ENCODE measurements at regions not wholly inside any gene's neighbourhood (a gene's known extent, or its start where the extent isn't known, plus 50 kb on each side); places are given as distances from the start of the nearest gene placed in this dataset.

DNA sequence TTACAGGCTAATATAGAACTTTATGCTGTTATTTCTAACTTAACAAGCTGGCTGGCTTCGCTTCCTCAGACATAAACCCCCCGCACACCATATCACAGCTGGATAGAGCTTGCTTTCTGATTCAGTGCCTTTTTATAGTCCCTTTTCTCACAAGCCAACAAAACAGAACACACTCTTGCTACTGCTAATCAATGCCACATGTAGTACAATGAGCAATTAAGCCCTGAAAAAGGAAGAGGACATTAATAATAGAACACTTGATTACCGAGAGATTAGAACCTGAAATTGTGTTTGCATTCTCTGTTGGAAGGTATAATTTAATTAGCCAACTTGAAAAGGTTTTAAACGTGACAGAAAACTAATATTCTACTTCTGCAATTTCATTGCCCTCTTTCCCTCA, 267.7 kb upstream of the CYRIA start:
- in situ Hi-C loops (cut with MboI): no loop called here
- POLR2A ChIA-PET: no interaction called here

More for the DNA sequence above, 267.7 kb upstream of the CYRIA start:
- BruUV-seq (replicated peaks): no TSS peak
- Histone ChIP-seq H3K79me2 (ENCODE audit: control insufficient read depth, insufficient read depth, low read length) (no peaks in the 10 kb centered on the region), H3K4me3 (no peak overlapping the region), H2AFZ (ENCODE audit: control insufficient read depth, low read depth, low read length) (no peak overlapping the region), H3K36me3 (ENCODE audit: control insufficient read depth in 2 of 2, insufficient read depth in 2 of 2, low read length in 1 of 2) (no peaks in the 10 kb centered on the region), H3K9ac (ENCODE audit: control insufficient read depth, insufficient read depth, low read length) (no peak overlapping the region), H3K27me3 (replicated peaks in 1 of 2; ENCODE audit: control insufficient read depth in 2 of 2, insufficient read depth in 2 of 2, low read length in 1 of 2) (no peaks in the 10 kb centered on the region), H3K27ac (ENCODE audit: control insufficient read depth, insufficient read depth) (no peak overlapping the region), H4K20me1 (ENCODE audit: control insufficient read depth, insufficient read depth) (no peaks in the 10 kb centered on the region), H3K4me2 (ENCODE audit: control insufficient read depth, insufficient read depth) (no peak overlapping the region), H3K9me3 (replicated peaks; ENCODE audit: control insufficient read depth, insufficient read depth, low read length) (no peaks in the 10 kb centered on the region), H3K4me1 (ENCODE audit: control insufficient read depth, insufficient read depth, low read length) (no peaks in the 10 kb centered on the region)
- FAIRE-seq (no peak), ATAC-seq (no peak), DNase-seq (ENCODE audit: low read depth, low spot score) (no peak)
- WGBS (ENCODE audit: insufficient coverage, insufficient replicate concordance, low lambda C conversion rate, missing lambda C conversion rate): 24% methylated on average over 4 of the region's 4 CpGs
- intact Hi-C loops (cut with micrococcal nuclease; ENCODE audit: unreplicated experiment): no loop called here
- CTCF ChIA-PET: interaction anchor here (1.0 kb wide), 1 partner anchor 15 kb away, joined by 3 read pairs; no protein-coding TSS in a partner anchor
- SMC1A ChIA-PET (ENCODE audit: uncharacterized antibody, unreplicated experiment): interaction anchor here (0.6 to 2.1 kb wide), 2 partner anchors 9 to 315 kb away, joined by 3 to 5 read pairs; no protein-coding TSS in a partner anchor
- TF ChIP-seq, protein P1, sequence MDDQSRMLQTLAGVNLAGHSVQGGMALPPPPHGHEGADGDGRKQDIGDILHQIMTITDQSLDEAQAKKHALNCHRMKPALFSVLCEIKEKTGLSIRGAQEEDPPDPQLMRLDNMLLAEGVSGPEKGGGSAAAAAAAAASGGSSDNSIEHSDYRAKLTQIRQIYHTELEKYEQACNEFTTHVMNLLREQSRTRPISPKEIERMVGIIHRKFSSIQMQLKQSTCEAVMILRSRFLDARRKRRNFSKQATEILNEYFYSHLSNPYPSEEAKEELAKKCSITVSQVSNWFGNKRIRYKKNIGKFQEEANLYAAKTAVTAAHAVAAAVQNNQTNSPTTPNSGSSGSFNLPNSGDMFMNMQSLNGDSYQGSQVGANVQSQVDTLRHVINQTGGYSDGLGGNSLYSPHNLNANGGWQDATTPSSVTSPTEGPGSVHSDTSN (IDR thresholded peaks at IDR 0.05; ENCODE audit: insufficient replicate concordance, low read depth, low read length): no peak
- TF ChIP-seq PML (IDR thresholded peaks at IDR 0.05; ENCODE audit: low read length) (no peak), NFIC (IDR thresholded peaks at IDR 0.05; ENCODE audit: low read depth, low read length) (no peak), TCF12 (IDR thresholded peaks at IDR 0.05; ENCODE audit: low read depth, low read length) (no peak), SUZ12 (IDR thresholded peaks at IDR 0.05; ENCODE audit: unreplicated experiment) (no peak), GATAD2B (conservative IDR thresholded peaks at IDR 0.05; ENCODE audit: low read depth) (no peak), BACH1 (IDR thresholded peaks at IDR 0.05; ENCODE audit: borderline replicate concordance) (no peak), RB1 (IDR thresholded peaks at IDR 0.05; ENCODE audit: borderline replicate concordance) (no peak), POU2F2 (IDR thresholded peaks at IDR 0.05; ENCODE audit: borderline replicate concordance, low read depth, low read length) (no peak), ASH2L (IDR thresholded peaks at IDR 0.05; ENCODE audit: borderline replicate concordance, low read depth) (no peak)
- TF ChIP-seq, protein P2, sequence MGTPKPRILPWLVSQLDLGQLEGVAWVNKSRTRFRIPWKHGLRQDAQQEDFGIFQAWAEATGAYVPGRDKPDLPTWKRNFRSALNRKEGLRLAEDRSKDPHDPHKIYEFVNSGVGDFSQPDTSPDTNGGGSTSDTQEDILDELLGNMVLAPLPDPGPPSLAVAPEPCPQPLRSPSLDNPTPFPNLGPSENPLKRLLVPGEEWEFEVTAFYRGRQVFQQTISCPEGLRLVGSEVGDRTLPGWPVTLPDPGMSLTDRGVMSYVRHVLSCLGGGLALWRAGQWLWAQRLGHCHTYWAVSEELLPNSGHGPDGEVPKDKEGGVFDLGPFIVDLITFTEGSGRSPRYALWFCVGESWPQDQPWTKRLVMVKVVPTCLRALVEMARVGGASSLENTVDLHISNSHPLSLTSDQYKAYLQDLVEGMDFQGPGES (IDR thresholded peaks at IDR 0.05): no peak
- TF ChIP-seq, protein P3, sequence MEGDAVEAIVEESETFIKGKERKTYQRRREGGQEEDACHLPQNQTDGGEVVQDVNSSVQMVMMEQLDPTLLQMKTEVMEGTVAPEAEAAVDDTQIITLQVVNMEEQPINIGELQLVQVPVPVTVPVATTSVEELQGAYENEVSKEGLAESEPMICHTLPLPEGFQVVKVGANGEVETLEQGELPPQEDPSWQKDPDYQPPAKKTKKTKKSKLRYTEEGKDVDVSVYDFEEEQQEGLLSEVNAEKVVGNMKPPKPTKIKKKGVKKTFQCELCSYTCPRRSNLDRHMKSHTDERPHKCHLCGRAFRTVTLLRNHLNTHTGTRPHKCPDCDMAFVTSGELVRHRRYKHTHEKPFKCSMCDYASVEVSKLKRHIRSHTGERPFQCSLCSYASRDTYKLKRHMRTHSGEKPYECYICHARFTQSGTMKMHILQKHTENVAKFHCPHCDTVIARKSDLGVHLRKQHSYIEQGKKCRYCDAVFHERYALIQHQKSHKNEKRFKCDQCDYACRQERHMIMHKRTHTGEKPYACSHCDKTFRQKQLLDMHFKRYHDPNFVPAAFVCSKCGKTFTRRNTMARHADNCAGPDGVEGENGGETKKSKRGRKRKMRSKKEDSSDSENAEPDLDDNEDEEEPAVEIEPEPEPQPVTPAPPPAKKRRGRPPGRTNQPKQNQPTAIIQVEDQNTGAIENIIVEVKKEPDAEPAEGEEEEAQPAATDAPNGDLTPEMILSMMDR (IDR thresholded peaks at IDR 0.05 in 2 of 3, conservative IDR thresholded peaks at IDR 0.05 in 1 of 3; ENCODE audit: control insufficient read depth in 2 of 3, extremely low read depth in 1 of 3, insufficient read depth in 1 of 3, low read depth in 3 of 3, low read length in 3 of 3): no peak
- RAD21 ChIA-PET (ENCODE audit: unreplicated experiment): no interaction called here
